ENCODE measurements at regions not wholly inside any gene's neighbourhood (a gene's known extent, or its start where the extent isn't known, plus 50 kb on each side); places are given as distances from the start of the nearest gene placed in this dataset.

DNA sequence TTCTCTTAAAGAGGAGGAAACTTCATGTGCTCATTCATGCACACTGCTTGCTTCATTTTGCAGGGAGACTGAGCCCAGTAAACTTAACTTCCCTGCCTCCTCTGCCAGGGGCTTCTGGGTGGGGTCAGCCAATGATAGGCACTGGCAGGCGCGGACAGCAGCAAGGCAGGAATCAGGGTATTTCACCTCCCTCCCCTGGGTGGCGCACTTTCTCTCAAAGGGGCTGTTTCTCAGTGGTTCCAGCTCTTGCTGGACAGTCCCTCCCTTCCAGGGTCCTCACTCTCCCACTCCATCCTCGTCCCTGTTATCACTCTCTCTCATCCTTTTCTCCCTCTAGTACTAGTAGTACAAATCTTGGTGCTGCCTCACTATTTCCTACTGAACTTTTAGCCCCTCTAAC lies 320.5 kb upstream of the ZNF521 start:
- H3K27ac ChIP-seq, result no peak overlapping the region
- TF ChIP-seq, protein P1, sequence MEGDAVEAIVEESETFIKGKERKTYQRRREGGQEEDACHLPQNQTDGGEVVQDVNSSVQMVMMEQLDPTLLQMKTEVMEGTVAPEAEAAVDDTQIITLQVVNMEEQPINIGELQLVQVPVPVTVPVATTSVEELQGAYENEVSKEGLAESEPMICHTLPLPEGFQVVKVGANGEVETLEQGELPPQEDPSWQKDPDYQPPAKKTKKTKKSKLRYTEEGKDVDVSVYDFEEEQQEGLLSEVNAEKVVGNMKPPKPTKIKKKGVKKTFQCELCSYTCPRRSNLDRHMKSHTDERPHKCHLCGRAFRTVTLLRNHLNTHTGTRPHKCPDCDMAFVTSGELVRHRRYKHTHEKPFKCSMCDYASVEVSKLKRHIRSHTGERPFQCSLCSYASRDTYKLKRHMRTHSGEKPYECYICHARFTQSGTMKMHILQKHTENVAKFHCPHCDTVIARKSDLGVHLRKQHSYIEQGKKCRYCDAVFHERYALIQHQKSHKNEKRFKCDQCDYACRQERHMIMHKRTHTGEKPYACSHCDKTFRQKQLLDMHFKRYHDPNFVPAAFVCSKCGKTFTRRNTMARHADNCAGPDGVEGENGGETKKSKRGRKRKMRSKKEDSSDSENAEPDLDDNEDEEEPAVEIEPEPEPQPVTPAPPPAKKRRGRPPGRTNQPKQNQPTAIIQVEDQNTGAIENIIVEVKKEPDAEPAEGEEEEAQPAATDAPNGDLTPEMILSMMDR (conservative IDR thresholded peaks at IDR 0.05; ENCODE audit: low read depth), result no peak
- ChIA-PET CTCF (no interaction called here), POLR2A (ENCODE audit: low non-redundant PET) (no interaction called here)
- no peak for DNase-seq (ENCODE audit: low spot score)

DNA sequence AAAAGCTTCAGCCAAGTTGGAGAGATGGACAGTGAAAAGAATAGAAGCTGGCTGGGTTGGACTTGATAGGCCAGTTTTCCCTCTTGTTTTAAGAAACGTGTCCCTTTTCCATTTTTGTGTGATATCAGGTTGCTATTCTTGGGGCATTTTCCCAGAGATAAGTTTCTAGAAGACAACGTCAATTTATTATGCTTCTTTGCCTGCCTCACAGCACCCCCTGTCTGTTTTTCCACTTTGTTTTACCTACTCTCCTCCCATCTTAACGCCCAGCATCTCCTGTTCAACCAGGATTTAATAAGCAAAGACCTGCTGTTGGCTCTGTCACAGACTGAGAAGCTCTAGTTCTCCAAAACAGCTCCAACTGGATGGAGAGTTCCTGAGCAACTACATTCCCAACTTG lies 317.8 kb upstream of the ZNF521 start:
- ChIA-PET CTCF (no interaction called here), POLR2A (ENCODE audit: low non-redundant PET) (no interaction called here)
- DNase-seq (ENCODE audit: low spot score), result no peak
- TF ChIP-seq, protein P1 (conservative IDR thresholded peaks at IDR 0.05; ENCODE audit: low read depth), result no peak
- no peak overlapping the region for H3K27ac ChIP-seq

GRCh38 chr18:25662272-25662671 lies 310.3 kb upstream of the ZNF521 start:
- TF ChIP-seq, protein P1 (conservative IDR thresholded peaks at IDR 0.05; ENCODE audit: low read depth), result no peak
- H3K27ac ChIP-seq, result no peak overlapping the region
- ChIA-PET CTCF (no interaction called here), POLR2A (ENCODE audit: low non-redundant PET) (no interaction called here)
- DNase-seq (ENCODE audit: low spot score), result no peak

DNA sequence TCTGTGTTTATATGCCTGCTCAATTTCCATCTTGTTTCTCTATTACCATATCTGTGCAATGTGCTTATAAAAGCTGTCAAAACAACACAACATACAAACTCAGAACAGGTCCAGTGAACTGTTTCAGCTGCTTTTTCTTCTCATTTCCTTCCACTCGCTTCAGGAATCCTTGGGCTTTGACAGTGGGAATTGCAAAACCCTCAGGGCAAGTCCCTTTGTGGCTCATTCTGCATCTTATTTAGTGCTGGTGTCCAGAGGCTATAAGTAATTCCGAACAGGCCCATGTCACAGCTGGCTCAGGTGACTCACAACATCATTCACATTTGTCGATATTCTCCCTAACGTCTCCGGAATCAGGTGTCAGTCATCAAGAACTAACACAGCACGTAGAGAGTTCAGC lies 309.9 kb upstream of the ZNF521 start:
- TF ChIP-seq, protein P1 (conservative IDR thresholded peaks at IDR 0.05; ENCODE audit: low read depth), result no peak
- CTCF ChIA-PET, result no interaction called here
- POLR2A ChIA-PET (ENCODE audit: low non-redundant PET), result no interaction called here
- no peak for DNase-seq (ENCODE audit: low spot score)
- no peak overlapping the region for H3K27ac ChIP-seq

DNA sequence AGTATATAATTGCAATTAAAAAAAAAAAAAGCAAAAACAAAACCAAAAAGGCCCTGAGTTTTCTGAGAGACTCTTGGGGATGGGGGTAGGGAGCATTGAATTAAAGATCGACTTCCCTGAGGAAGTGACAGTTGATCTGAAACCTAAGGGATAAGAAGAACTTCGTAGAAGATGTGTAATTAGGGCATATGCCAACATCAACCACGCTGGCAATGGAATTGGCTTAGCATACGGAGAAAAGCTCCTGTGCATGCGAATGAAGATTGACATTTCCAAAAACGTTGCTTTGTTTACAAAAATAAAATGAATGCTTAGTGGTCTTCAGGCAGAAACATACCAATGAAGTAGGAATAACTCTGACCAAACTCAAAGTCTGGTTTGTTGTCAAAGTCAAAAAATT lies 307.6 kb upstream of the ZNF521 start:
- POLR2A ChIA-PET (ENCODE audit: low non-redundant PET), result no interaction called here
- TF ChIP-seq, protein P1 (conservative IDR thresholded peaks at IDR 0.05; ENCODE audit: low read depth), result no peak
- DNase-seq (ENCODE audit: low spot score), result no peak
- H3K27ac ChIP-seq, result no peak overlapping the region
- CTCF ChIA-PET, result no interaction called here

GRCh38 chr18:25658476-25658875 lies 306.5 kb upstream of the ZNF521 start:
- ChIA-PET CTCF (no interaction called here), POLR2A (ENCODE audit: low non-redundant PET) (no interaction called here)
- DNase-seq (ENCODE audit: low spot score), result no peak
- no peak overlapping the region for H3K27ac ChIP-seq
- TF ChIP-seq, protein P1 (conservative IDR thresholded peaks at IDR 0.05; ENCODE audit: low read depth), result no peak

- no peak overlapping the region for H3K27ac ChIP-seq
- TF ChIP-seq, protein P1 (conservative IDR thresholded peaks at IDR 0.05; ENCODE audit: low read depth), result no peak
- no peak for DNase-seq (ENCODE audit: low spot score)
- ChIA-PET POLR2A (ENCODE audit: low non-redundant PET) (no interaction called here), CTCF (no interaction called here)
Measured at GRCh38 chr18:25651553-25651952, 299.6 kb upstream of the ZNF521 start.

Measured in RWPE1 (cell line).